HCT116 (cell line): ENCODE measurements at regions not wholly inside any gene's neighbourhood (a gene's known extent, or its start where the extent isn't known, plus 50 kb on each side); places are given as distances from the start of the nearest gene placed in this dataset.

Experiments
- ATAC-seq: fragments of 200-7000 bp; cut with Tn5 transposase; 2 replicates; pipeline ENCODE4 v1.9.1; 2020; ENCODE audit warnings: mild to moderate bottlenecking, moderate library complexity
- BruUV-seq: library from RNA; stranded (reverse); fragments of 400-500 nt; replicated peaks from 2 replicates; lab custom pipeline; 2021; lab: Mats Ljungman, UMichigan
- CTCF ChIA-PET: fragments of 300-600 bp; sonication (Branson Sonifier 250); formaldehyde crosslinking; loops from one replicate; lab custom pipeline; 2021; ENCODE audit warnings: antibody characterized with exemption; lab: Charles Lee
- POLR2A ChIA-PET: fragments of 300-600, 350-600 bp; sonication (Branson Sonifier 250); formaldehyde crosslinking; loops from one replicate; lab custom pipeline; 2021; ENCODE audit warnings: antibody characterized with exemption; lab: Charles Lee
- RAD21 ChIA-PET, 2 experiments: fragments of 300-600 bp; sonication (Branson Sonifier 250); formaldehyde crosslinking; loops; one replicate each; lab custom pipeline; 2023; ENCODE audit warnings: low total read pairs in 2 of 2; ENCODE audit not compliant: uncharacterized antibody in 2 of 2, unreplicated experiment in 2 of 2, low non-redundant PET in 1 of 2; lab: Charles Lee
- DNase-seq: peaks from one replicate; pipeline ENCODE4 v3.0.0-alpha.2; 2010; ENCODE audit warnings: low read depth, low spot score
- H2AFZ ChIP-seq: fragments of 200-600 bp; shearing (Covaris generic), sonication (generic); 2 replicates; pipeline ENCODE4 v1.6.1; 2017; ENCODE audit warnings: low read depth, mixed run types, mixed read lengths, antibody characterized with exemption, low read length; ENCODE audit not compliant: poor library complexity, severe bottlenecking
- H3K27ac ChIP-seq: 2 replicates; pipeline ENCODE4 v1.5.1; 2012; ENCODE audit warnings: low read depth, low read length
- H3K27me3 ChIP-seq: fragments of 200-600 bp; sonication (generic); 2 replicates; pipeline ENCODE4 v1.6.1; 2016; ENCODE audit warnings: mixed run types, low read length, mixed read lengths; ENCODE audit not compliant: insufficient read depth
- H3K36me3 ChIP-seq, 2 experiments: fragments of 200-500 bp in 1 of 2; fragments of 200-600 bp in 1 of 2; sonication (Bioruptor generic) in 1 of 2; sonication (generic) in 1 of 2; 2 replicates each; pipeline versions ENCODE4 v1.5.1 to v1.6.1; 2014 to 2016; ENCODE audit warnings: low read length in 2 of 2, inconsistent platforms in 1 of 2, mixed read lengths in 1 of 2, mixed run types in 1 of 2; ENCODE audit not compliant: insufficient read depth in 2 of 2, control insufficient read depth in 1 of 2
- H3K4me1 ChIP-seq, 2 experiments: fragments of 200-600 bp in 1 of 2; sonication (generic) in 1 of 2; 2 replicates each; pipeline versions ENCODE4 v1.5.1 to v1.6.1; 2012 to 2017; ENCODE audit warnings: low read length in 2 of 2, inconsistent platforms in 1 of 2, mild to moderate bottlenecking in 1 of 2, mixed read lengths in 1 of 2, mixed run types in 1 of 2, moderate library complexity in 1 of 2; ENCODE audit not compliant: insufficient read depth in 2 of 2, control insufficient read depth in 1 of 2
- H3K4me2 ChIP-seq: fragments of 200-600 bp; sonication (generic); 2 replicates; pipeline ENCODE4 v1.6.1; 2017; ENCODE audit warnings: mixed run types, low read length, mixed read lengths
- H3K4me3 ChIP-seq, 2 experiments: fragments of 200-600 bp in 1 of 2; sonication (generic) in 1 of 2; replicated peaks in 1 of 2; 2 replicates each; pipeline ENCODE4 v1.5.1; 2011 to 2016; ENCODE audit warnings: low read length in 2 of 2, control low read depth in 1 of 2, low read depth in 1 of 2, mild to moderate bottlenecking in 1 of 2, mixed read lengths in 1 of 2, mixed run types in 1 of 2
- H3K79me2 ChIP-seq: fragments of 200-600 bp; sonication (generic); 2 replicates; pipeline ENCODE4 v1.6.1; 2017; ENCODE audit warnings: mild to moderate bottlenecking, mixed run types, low read length, moderate library complexity, mixed read lengths; ENCODE audit not compliant: insufficient read depth
- H3K9ac ChIP-seq: fragments of 200-600 bp; sonication (generic); 2 replicates; pipeline ENCODE4 v1.6.1; 2016; ENCODE audit warnings: low read length, mixed read lengths
- H3K9me2 ChIP-seq: fragments of 200-600 bp; sonication (generic), shearing (Covaris generic); 2 replicates; pipeline ENCODE4 v1.6.1; 2017; ENCODE audit warnings: mixed run types, mild to moderate bottlenecking, moderate library complexity; ENCODE audit not compliant: insufficient read depth
- H3K9me3 ChIP-seq, 2 experiments: fragments of 200-500 bp in 1 of 2; fragments of 200-600 bp in 1 of 2; sonication (Bioruptor generic) in 1 of 2; sonication (generic) in 1 of 2; 2 replicates each; pipeline ENCODE4 v1.6.1; 2014 to 2017; ENCODE audit warnings: low read length in 2 of 2, mixed read lengths in 2 of 2, inconsistent platforms in 1 of 2, low read depth in 1 of 2, mild to moderate bottlenecking in 1 of 2, mixed run types in 1 of 2, moderate library complexity in 1 of 2; ENCODE audit not compliant: control insufficient read depth in 1 of 2, insufficient read depth in 1 of 2
- H4K20me1 ChIP-seq: fragments of 200-600 bp; sonication (generic), shearing (Covaris generic); 2 replicates; pipeline ENCODE4 v1.6.1; 2017; ENCODE audit warnings: mixed run types, mild to moderate bottlenecking, moderate library complexity; ENCODE audit not compliant: insufficient read depth
- ELF1 ChIP-seq: IDR thresholded peaks from 2 replicates; pipeline ENCODE4 v1.6.1; 2012; ENCODE audit warnings: low read depth, borderline replicate concordance
- EZH2phosphoT487 ChIP-seq: fragments of 200-600 bp; IDR thresholded peaks from 2 replicates; pipeline ENCODE4 v1.6.1; 2018; ENCODE audit warnings: antibody characterized with exemption, borderline replicate concordance
- POLR2AphosphoS5 ChIP-seq: IDR thresholded peaks from 2 replicates; pipeline ENCODE4 v1.6.1; 2011; ENCODE audit warnings: mild to moderate bottlenecking, low read depth, low read length, moderate library complexity
- TCF7L2 ChIP-seq: IDR thresholded peaks from 2 replicates; pipeline ENCODE4 v1.7.0; 2011; ENCODE audit warnings: borderline replicate concordance, inconsistent platforms; ENCODE audit not compliant: insufficient read depth, insufficient read length; ENCODE audit errors: extremely low read depth
- YY1 ChIP-seq: IDR thresholded peaks from 2 replicates; pipeline ENCODE4 v1.6.1; 2011; ENCODE audit warnings: low read length, low read depth, moderate library complexity, mild to moderate bottlenecking; ENCODE audit not compliant: insufficient replicate concordance; ENCODE audit errors: extremely low read depth
- ZFX ChIP-seq: fragments of 450-650 bp; IDR thresholded peaks from 2 replicates; pipeline ENCODE4 v1.6.1; 2017
- intact Hi-C: fragments of 100-400 bp; cut with micrococcal nuclease; formaldehyde crosslinking; loops from 2 replicates; pipeline ENCODE4 v1.10.0; 2022
- TF ChIP-seq, protein P1 (sequence below): IDR thresholded peaks from 2 replicates; pipeline ENCODE4 v1.6.1; 2012
- TF ChIP-seq, protein P2 (sequence below): IDR thresholded peaks from 2 replicates; pipeline ENCODE4 v1.6.1; 2012; ENCODE audit warnings: low read depth
- TF ChIP-seq, protein P3 (sequence below): IDR thresholded peaks from 2 replicates; pipeline ENCODE4 v1.6.1; 2012
- TF ChIP-seq, protein P4 (sequence below), 3 experiments: fragments of 200-600 bp in 1 of 3; sonication (generic) in 1 of 3; IDR thresholded peaks in 2 of 3; conservative IDR thresholded peaks in 1 of 3; 2 replicates each; pipeline ENCODE4 v1.5.1; 2012 to 2017; ENCODE audit warnings: low read depth in 2 of 3, low read length in 2 of 3, antibody characterized with exemption in 1 of 3, borderline replicate concordance in 1 of 3, control low read depth in 1 of 3, mild to moderate bottlenecking in 1 of 3, mixed read lengths in 1 of 3, mixed run types in 1 of 3, moderate library complexity in 1 of 3; ENCODE audit not compliant: insufficient read depth in 1 of 3

DNA sequence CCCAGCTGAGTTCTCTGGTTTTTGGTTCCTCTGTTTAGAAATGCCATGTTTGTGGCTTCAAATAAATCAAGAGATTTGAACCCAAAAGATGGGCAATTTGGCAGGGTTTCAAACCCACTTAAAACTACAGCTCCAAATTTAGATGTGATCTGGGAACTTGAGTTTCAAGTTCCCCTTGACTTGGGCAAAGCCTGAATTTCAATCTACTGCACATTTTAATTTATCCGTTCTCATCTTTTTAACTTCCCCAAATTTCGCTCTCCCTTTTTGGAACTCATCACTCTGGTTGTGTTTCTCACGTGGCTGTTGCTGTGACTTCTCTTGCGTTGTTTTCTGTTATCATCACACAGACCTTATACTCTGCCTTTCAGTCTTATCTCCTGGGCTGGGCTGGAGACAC is 230.9 kb downstream of the CDC5L start (continued):
- TF ChIP-seq, protein P1, sequence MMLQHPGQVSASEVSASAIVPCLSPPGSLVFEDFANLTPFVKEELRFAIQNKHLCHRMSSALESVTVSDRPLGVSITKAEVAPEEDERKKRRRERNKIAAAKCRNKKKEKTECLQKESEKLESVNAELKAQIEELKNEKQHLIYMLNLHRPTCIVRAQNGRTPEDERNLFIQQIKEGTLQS, result no peak
- TF ChIP-seq POLR2AphosphoS5 (no peak), EZH2phosphoT487 (no peak), ELF1 (no peak), ZFX (no peak), TCF7L2 (no peak)
- TF ChIP-seq, protein P2, sequence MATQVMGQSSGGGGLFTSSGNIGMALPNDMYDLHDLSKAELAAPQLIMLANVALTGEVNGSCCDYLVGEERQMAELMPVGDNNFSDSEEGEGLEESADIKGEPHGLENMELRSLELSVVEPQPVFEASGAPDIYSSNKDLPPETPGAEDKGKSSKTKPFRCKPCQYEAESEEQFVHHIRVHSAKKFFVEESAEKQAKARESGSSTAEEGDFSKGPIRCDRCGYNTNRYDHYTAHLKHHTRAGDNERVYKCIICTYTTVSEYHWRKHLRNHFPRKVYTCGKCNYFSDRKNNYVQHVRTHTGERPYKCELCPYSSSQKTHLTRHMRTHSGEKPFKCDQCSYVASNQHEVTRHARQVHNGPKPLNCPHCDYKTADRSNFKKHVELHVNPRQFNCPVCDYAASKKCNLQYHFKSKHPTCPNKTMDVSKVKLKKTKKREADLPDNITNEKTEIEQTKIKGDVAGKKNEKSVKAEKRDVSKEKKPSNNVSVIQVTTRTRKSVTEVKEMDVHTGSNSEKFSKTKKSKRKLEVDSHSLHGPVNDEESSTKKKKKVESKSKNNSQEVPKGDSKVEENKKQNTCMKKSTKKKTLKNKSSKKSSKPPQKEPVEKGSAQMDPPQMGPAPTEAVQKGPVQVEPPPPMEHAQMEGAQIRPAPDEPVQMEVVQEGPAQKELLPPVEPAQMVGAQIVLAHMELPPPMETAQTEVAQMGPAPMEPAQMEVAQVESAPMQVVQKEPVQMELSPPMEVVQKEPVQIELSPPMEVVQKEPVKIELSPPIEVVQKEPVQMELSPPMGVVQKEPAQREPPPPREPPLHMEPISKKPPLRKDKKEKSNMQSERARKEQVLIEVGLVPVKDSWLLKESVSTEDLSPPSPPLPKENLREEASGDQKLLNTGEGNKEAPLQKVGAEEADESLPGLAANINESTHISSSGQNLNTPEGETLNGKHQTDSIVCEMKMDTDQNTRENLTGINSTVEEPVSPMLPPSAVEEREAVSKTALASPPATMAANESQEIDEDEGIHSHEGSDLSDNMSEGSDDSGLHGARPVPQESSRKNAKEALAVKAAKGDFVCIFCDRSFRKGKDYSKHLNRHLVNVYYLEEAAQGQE, result no peak
- TF ChIP-seq, protein P3, sequence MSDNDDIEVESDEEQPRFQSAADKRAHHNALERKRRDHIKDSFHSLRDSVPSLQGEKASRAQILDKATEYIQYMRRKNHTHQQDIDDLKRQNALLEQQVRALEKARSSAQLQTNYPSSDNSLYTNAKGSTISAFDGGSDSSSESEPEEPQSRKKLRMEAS, result no peak
- TF ChIP-seq, all 23 proteins: peak for 0

DNA sequence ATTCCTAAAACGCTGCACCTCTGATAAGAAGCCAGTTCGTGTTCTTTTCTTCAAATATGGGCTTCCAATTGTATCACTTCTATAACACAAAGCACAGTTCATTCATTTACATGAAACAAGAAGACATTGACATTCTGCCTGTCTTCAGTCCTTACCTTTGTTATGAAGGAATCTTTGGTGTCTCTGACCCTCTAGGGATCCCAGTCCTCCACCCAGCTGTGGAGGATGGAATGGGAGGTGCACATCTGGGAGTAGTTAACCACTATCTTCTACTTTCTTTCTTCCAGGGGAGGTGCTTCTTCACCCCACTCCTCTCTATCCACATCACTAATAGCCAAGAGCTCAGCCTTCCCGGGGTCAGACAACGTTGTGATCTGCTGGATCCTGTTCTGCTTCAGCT is 233.4 kb downstream of the CDC5L start:
- ChIA-PET RAD21 (no interaction called here), POLR2A (no interaction called here), CTCF (no interaction called here)
- no peak overlapping the region for H3K4me2 ChIP-seq
- no peaks in the 10 kb centered on the region for H3K79me2 ChIP-seq
- no peak overlapping the region for H3K9ac ChIP-seq
- DNase-seq (no peak), ATAC-seq (no peak)
- intact Hi-C loops, result no loop called here
- H3K36me3 ChIP-seq, result no peaks in the 10 kb centered on the region
- no peak overlapping the region for H3K27ac ChIP-seq
- H3K27me3 ChIP-seq, result no peaks in the 10 kb centered on the region
- no peak overlapping the region for H2AFZ ChIP-seq
- no peaks in the 10 kb centered on the region for H3K4me1 ChIP-seq
- TF ChIP-seq YY1 (no peak), ZFX (no peak)
- TF ChIP-seq, protein P4, sequence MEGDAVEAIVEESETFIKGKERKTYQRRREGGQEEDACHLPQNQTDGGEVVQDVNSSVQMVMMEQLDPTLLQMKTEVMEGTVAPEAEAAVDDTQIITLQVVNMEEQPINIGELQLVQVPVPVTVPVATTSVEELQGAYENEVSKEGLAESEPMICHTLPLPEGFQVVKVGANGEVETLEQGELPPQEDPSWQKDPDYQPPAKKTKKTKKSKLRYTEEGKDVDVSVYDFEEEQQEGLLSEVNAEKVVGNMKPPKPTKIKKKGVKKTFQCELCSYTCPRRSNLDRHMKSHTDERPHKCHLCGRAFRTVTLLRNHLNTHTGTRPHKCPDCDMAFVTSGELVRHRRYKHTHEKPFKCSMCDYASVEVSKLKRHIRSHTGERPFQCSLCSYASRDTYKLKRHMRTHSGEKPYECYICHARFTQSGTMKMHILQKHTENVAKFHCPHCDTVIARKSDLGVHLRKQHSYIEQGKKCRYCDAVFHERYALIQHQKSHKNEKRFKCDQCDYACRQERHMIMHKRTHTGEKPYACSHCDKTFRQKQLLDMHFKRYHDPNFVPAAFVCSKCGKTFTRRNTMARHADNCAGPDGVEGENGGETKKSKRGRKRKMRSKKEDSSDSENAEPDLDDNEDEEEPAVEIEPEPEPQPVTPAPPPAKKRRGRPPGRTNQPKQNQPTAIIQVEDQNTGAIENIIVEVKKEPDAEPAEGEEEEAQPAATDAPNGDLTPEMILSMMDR (IDR thresholded peaks at IDR 0.05 in 2 of 3, conservative IDR thresholded peaks at IDR 0.05 in 1 of 3; ENCODE audit: borderline replicate concordance in 1 of 3, insufficient read depth in 1 of 3, low read depth in 2 of 3, low read length in 2 of 3), result no peak
- TF ChIP-seq, protein P3, result no peak
- no peaks in the 10 kb centered on the region for H3K9me3 ChIP-seq
- no peak overlapping the region for H3K4me3 ChIP-seq
- H4K20me1 ChIP-seq, result no peaks in the 10 kb centered on the region
- no TSS peak for BruUV-seq
- H3K9me2 ChIP-seq, result no peaks in the 10 kb centered on the region
